Stimulated activated CD8-positive, alpha-beta memory T cell treated with anti-CD3 and anti-CD28 coated beads, Interleukin-12 subunit alpha, Interleukin-12 subunit beta, amount 100 ng/mL, for 1 hour (primary cell): ENCODE measurements at regions not wholly inside any gene's neighbourhood (a gene's known extent, or its start where the extent isn't known, plus 50 kb on each side); places are given as distances from the start of the nearest gene placed in this dataset.
"Not testable (repeated sequence)": the region's sequence is repeated elsewhere in the genome, so short reads cannot be mapped to it uniquely, and the experiment has no call there.

ENCODE experiments used
- DNase-seq: peaks from one replicate; pipeline ENCODE4 v3.0.0-alpha.2; 2020; ENCODE audit warnings: low read depth

DNA sequence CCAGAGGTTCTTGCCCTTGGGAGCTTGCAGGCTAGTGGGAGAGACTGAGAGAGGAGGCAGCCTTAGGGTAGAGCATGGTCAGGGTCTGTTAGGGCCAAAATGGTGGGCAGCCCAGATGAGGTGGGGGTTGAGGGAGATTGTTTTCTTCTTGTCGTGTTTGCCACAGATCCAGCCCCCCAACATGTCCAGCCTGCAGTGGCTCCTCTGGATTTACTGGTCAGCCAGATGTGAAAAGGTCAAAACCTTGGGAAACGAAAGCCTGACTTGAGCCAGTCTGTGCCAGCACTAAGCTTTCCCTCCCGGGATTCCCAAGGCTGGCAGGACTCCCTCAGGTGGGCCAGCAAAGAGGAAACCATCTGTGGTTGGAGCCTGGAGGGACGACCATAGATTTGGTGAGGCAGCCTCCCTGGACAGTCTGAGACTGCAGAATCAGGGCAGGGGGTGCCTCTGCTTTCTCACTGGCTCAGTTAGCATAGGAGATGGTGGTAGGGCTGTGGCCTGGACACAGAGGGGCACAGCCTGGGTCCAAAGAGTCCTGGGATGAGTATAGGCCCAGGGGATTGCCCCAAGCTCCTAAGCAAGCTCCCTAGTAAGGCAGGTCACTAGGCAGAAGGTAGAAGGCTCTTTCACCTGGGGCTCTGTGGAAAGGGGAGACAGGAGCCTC is 51.2 kb upstream of the PRR23C start:
- no peak for DNase-seq

DNA sequence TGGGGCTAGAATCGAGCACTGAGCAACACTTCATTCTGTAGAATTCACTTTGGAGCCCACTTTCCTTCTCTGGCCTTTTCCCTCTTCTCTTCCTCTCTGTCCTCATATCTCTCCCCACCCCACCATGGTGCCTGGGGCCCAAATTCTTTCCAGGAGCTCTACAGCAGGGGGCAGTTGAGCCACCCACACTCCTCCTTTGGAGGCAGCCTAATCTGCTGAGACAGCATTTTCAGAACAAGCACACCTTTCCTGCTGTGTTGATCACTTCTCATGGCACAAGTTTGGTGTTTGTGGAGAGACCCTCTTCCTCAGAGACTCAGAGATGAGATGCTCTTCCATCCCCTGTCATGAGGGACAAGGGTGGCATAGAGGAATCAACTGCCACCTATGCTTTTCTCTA is 52.0 kb upstream of the PRR23C start:
- DNase-seq = no peak

DNA sequence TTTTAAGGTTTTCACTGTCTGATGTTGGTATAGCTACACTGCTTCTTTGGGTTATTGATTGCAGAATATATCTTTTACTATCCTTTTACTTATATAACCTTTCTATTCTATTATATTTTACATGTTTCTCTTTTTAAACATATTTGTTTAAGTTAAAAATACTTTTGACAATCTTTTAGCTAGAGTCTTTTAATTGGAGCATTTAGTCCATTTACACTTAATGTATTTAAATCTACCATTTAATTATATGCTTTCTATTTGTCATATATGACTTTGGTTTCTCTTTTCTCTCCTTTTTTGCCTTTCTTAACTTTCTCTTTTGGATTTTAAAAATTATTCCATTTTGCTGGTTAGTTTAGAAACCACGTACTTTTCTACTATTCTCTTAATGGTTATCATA is 53.7 kb upstream of the PRR23C start:
- DNase-seq = no peak

DNA sequence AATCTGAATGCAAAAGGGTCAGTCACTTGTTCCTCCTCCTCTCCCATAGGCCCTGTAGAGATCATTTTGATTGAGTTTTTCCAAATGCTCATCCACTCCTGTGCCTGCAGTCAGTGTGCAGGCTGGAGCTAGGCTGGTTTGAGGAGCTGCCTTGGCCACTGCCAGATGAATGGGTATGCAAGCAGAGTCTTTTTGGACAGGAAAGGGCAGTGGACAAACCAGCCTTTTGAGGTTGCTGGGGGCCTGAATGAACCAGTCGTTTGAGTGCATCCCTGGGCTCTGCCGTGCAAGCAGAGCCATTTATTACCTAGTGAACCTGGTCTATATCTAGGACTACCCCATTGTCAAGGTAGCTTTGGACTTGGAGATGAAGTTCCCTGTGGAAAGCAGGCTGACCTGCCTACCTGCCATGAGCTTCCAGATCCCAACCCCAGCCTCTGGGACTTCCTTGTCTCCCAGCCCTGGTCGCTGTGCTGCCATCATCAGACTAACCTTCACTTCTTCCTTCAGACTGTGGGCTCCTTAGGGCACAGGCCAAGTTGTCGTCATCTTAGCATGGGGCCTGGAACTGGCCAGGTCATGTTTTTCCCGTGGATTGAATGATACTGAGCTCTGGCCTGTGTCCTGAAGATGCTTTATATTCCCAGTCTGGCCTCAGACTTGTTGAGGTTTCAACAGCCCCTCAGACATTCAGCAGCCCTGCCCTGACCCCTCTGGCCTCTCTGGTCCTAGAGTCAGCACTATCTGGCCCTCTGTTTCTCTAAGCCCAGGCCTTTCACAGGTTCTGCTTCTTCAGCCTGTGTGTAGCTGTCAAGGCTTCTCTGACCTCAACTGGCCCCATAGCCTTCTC is 55.5 kb upstream of the PRR23C start:
- no peak for DNase-seq

DNA sequence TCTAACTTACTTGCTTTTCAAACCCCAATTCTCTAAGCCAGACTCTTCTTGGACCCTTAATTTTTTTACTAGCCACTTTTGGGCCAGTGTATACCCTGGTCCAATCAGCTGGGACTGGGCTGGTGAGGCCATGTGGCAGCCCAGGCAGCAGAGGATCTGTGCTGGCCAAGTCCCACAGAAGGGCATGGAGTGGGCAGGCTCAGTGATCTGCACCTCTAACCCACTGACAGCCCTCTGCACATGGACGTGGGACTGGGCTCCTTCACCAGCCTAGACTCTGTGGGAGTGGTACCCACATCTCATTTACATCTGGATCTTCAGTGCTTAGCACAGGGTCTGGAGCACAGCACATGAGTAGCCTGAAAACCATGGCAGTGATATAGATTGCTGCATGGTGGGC is 56.1 kb upstream of the PRR23C start:
- DNase-seq = no peak

DNA sequence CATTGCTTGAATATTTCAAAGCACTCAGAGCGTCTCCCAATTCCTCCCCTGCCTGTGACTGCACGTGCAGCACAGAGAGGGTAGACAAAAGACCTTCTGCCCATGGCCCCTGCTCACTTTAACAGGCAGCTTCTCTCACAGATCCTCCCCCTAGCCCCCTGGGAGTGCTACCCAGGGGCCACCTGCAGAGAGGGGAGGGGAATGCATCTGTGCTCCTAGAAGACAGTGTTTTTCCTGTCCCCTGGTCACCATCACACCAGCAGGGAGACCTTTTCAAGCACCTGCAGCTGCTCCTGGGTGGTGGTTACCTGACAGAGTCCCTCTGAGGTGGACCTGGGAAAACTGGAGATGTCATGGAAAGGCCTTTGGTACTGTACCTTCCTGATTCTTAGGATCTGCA is 56.7 kb upstream of the PRR23C start:
- no peak for DNase-seq

DNA sequence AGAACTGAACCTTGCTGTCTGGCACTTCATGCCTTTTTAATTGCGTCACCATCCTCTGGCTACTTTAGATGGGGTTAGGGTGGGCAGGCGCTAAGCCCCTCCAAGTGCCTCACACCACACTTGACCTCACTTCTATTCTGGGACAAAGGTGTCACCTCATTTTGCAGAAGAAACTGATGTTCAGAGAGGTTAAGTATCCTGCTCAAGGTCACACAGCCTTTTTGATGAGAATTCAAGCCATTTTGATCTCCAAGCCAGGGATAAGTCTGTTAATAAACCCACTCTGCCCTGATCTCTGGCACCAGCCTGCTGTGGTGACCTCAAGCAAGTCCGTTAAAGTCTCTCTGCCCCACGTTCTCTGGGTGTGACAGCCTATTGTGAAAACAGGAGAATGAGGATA is 58.8 kb upstream of the PRR23C start:
- DNase-seq = no peak

DNA sequence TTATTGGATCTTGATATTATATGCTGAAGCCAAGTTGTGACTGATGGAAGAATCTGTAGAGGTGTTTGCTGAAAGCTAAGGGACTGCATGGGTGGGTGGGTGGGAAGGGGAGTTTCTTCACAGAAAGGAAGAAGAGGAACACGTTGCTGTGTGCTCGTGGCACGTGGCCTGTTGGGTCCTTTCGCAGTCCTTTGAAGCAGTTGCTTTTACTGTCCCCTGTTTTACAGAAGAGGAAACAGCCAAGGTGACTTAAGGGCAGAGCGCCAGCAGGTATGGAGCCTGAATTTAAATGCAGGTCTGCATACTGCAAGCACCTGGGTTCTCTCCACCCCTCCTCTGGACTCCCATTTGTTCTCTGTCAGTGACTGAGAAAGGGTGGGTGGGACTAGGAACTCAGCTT is 59.4 kb upstream of the PRR23C start:
- DNase-seq = no peak

DNA sequence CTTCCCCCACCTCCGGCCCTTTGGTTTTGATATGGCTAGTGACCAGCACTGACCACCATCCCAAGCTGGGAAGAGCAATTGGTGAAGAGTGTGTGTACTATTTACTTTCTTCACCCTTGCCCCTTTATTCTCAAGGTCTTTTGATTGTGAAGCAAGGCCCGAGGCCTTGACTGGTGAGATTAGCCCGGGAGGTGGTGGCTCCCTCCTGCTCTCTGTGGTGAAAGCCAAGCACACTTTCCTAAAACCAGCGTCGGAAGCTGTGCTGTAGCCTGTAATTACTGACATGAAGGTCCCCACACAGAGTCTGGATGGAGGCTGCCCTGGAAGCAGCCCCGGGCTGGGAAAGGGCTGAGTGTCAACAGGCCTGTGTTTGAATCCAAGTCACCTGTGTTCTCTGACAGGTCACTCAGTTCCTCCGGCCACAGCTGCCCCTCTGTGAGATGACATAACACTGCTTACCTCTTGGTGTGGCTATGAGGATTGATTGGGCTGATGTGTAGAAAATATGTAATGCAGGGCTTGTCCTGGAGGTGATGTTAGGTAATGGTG is 60.5 kb upstream of the PRR23C start:
- DNase-seq = no peak

DNA sequence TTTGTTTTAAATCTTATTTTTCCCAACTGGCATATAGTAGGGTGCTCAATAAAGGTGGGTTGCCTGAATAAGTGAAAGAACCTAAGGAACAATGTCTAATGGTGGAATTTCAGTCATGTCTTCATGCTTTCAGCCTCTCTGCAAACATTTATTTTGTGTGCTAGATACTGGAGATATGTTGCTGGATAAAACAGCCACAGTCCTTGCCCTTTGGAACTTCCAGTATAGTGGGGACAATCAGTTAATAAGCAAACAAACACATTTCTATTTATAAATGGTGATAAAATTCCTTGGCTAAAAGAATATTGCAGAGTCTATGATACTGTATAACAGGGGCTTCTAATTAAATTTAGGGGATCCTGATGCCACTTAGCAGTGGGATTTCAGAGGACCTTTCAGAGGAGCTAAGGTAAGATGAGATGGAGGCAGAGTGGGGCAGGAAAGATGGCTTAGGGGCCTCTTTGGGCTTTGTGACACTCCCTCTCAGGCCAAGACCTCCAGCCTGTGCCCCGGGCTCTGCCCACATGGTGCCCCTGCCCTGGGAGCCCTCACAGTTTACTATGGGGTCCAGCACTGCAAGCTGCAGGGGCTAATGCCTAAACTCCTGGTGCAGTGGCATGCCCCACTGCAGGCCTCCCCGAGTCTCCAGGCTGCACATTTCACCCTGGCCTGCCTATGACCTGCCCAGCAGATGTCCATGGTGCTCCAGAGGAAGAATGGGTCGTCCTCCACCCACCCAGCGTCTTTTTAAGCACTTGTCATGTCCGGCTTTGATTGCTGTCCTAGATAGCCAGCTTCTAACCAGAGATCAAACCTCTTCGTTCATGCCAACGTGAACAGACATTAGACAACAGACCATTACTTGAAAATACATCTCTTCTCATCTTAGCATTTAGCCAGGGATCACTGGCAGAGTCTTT is 61.6 kb upstream of the PRR23C start:
- DNase-seq = no peak

DNA sequence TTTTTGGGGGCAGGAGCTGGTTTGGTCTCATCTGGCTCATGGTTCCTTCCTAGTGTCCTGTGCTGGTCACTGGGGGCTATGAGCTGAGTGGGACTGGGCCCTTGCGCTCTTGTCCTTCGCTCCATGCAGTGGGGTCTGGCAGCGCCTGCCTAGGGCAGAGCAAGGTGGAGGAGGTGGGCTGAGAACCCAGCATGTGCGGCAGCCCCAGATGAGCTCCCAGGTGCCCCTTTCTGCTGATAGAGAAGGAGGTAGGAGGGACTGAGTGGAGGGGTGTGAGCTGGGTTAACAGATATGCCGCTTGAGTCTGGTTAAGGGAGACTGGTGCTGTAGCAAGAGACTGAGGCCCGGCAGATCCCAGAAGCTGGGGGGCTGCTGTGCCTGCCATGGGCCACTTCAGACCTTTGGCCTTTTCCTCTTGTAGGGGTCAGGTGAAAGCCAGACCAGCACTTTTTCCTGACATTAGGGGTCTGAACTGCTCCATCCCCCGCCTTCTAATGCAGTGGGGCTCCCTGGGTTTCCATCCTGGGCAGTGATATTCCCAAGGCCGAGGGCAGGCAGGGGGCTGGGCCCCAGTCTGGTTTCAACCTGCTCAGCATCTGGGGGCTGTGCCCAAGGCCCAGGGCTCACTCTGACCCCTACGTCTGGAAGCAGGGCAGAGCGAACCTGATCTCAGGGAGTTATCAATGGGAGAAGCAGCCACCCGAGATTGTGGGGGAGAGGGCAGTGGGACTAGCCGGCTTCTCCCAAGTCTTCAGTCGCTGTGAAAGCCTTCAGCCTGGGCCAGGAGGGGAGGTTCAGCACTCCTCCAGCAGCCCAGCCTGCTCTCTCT is 62.9 kb upstream of the PRR23C start:
- no peak for DNase-seq

DNA sequence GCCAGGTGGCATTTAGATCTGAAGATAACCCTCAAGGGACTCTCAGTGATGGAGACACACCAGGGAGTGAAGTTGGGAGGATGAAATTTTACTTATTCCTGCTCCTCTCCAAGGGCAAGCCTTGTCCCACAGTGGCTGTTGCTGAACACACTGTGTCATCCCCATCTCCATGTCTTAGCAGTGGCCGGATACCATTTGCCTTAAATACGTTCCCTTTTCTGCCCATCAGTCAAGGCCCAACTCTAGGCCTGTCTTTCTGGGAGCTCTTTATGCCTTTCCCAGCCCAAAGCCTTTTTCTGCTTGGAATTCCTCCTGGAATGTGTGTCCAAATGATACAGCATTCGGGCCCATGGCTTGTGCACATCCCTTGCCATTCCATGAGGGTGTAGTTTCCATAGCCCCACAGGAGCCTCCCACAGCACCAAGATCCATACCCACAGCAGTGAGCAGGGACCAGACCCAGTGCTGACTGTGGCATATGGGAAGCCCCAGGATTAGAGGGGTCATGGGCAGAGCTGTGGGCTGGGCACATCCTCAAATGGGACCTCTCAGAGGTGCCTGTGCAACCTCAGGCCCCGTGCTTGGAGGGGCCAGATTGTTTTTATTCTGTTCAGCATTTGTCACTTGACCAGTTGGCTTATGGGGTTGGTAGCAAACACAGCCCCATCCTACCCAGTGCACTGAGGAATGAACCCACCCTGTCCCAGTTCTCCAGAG is 63.7 kb upstream of the PRR23C start:
- no peak for DNase-seq

DNA sequence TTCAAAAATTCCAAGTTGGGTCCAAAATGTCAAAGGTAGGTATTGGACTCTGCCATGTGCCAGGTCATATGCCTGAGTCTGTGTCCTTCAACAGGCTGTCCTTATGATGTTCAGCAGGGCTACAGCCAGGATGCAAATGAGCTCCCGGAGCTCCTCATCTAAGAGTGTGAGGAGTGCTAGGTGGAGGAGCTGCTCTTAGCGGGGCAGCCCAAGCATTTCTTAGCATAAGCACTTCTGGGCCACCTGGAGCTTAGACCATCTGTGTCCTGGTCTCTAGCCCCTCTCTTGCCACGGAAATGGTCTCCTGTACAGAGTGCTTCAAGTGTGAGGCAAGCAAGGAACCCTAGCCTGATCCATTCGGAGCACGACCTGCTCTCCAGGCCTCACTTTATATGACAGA is 64.6 kb upstream of the PRR23C start:
- no peak for DNase-seq

DNA sequence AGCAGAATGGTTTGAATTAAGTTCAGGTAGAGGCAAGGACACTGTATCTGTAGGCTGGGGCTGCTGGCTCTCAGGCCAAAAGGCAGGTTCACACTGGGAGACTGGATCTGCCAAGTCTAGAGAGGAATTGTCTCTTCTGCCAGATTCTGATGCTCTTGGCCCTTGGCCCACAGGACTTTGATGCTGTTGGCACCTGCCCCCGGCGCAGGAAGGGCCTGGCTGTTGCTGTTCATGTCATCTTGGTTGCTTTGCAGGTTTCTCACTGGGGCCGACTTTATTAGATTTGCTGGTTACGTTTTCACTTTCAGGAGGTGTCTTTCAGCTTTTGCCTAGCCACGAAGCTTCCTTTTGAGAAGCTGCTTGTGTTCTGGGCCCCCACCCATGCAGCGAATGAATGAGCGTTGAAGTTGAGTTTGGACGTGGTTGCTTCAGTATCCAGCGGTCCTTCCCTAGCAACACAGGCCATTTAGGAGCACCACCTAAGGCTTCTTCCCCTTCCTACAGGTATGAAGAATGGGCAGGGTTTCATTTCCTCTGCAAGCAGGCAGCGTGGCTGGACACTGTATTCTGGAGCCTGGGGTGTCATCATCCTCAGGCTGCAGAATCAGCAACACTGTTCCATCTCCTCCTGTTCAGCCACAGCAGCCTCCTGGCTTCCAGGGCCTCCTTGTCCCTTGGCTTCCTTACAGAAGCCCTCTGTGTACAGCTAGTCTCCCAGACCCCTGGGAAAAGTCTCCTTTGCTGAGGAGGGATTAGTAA is 65.6 kb upstream of the PRR23C start:
- no peak for DNase-seq

DNA sequence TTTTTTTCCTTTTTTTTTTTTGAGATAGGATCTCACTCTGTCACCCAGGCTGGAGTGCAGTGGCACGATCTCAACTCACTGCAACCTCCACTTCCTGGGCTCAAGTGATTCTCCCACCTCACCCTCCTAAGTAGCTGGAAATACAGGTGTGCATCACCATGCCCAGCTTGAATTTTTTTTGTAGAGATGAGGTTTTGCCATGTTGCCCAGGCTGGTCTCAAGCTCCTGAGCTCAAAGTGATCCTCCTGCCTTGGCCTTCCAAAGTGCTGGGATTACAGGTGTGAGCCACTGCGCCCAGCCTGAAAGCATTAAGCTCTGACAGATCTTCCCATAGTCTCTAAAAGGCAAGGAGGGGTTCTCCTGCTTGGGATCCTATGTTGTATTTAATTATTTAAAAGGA is 66.2 kb upstream of the PRR23C start:
- DNase-seq = not testable (repeated sequence)

DNA sequence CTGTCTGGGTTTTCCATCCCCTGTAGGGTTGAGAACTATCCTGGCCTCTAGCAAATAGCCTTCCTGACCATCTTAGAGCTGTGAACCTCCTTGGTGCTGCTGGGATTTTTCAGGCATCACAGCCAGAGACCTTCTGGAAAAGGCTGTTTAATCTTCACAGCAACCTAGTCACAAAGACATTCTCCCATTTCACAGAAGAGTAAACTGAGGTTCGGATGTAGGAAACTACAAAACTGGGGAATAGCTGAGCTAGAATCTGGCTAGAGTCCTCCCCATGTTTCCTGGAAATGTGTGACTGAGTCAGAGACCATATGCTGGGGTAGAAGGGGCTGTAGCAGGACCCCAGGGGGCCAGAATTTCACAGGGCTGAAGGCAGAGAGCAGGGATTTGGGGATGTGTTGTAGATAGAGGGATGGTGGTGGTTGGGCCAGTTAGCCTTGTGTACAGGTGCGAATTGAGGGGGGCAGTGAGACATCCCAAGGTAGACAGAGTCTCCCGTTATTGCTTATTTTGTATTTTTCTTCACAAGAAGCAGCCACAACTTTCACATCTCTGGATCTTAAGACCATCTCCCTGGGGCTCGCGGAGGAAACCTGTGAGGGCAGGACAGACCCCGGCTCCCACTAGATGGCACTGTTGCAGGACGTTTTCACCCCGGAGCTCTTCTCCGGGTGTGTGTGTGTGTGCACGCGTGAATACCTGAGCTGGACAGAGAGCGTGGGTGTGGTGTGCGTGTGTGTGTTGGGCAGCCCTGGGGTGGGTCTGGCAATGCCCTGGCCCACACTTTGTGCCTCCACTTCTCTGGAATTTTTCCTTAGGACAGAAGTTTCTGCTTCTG is 66.9 kb upstream of the PRR23C start:
- peak; percentile 30 for DNase-seq

DNA sequence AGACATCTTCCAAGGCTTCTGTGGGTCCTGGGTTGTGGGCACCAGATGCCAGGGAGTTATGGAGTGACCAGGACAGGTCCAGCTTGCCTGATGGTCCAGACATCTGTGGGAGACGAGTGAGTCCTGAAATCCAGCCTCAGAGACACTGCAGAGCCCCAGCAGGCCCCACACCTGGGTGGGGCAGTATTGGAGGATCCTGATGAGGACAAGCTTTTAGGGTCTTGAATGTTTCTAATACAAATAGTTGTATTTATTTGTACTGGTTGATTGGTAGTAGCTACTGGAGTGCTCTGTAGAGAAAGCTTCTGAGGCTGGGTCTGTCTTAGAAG is 67.5 kb upstream of the PRR23C start:
- DNase-seq = no peak

DNA sequence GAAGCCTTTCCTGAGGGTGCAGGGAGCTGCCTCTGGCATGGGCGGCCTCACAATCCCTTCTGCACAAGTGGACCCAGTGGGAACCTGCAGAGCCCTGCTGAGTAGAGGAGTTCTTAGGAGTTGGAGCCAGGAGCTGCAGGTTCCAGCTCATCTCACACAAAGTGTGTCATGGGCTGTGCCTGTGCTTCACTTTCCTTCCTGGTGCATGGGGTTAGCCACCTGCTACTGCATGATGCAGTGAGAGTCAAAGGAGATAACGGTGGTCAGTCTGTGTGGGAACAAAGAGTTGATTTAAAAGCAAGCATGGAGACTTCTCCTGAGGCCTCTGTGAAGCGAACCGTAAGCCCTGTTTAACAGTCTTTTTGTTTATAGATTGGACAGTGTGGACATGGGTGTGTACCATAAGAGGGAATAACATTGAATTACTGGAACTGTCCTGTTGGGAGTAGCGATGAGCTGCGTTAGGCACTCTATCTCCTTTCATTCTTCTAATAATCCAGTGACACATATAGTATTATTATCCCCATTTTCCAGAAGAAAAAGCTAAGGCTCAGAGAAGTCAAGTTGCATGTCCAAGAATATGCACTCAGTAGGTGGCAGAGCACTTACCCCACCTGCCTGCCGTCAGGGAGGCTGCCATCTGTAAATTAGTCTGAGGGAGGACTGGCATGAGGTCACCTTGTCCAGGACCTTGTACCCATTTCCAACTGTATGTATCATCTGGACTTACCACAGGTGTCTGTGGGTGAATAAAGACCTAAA is 68.7 kb upstream of the PRR23C start:
- DNase-seq = no peak

DNA sequence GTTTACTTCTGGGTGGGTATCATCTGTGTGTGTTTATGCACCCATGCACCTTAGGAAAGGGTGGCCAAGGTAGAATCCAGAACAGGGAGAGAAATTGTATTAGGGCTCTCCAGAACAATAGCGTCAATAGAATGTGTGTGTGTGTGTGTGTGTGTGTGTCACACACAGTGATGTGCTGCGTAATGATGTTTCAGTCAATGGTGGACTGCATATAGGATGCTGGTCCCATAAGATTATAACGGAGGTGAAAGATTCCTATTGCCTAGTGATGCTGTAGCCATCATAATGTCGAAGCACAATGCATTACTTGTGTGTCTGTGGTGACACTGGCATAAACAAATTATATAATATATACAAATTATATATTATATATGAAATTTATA is 69.3 kb upstream of the PRR23C start:
- no peak for DNase-seq
